ENCODE measurements at regions not wholly inside any gene's neighbourhood (a gene's known extent, or its start where the extent isn't known, plus 50 kb on each side); places are given as distances from the start of the nearest gene placed in this dataset.
A peak's percentile ranks its signal among the peaks of the same experiment; 100 is the strongest.

GRCh38 chr19:30923621-30924020 is 425.6 kb downstream of the TSHZ3 start (continued):
- TF ChIP-seq, protein P1, sequence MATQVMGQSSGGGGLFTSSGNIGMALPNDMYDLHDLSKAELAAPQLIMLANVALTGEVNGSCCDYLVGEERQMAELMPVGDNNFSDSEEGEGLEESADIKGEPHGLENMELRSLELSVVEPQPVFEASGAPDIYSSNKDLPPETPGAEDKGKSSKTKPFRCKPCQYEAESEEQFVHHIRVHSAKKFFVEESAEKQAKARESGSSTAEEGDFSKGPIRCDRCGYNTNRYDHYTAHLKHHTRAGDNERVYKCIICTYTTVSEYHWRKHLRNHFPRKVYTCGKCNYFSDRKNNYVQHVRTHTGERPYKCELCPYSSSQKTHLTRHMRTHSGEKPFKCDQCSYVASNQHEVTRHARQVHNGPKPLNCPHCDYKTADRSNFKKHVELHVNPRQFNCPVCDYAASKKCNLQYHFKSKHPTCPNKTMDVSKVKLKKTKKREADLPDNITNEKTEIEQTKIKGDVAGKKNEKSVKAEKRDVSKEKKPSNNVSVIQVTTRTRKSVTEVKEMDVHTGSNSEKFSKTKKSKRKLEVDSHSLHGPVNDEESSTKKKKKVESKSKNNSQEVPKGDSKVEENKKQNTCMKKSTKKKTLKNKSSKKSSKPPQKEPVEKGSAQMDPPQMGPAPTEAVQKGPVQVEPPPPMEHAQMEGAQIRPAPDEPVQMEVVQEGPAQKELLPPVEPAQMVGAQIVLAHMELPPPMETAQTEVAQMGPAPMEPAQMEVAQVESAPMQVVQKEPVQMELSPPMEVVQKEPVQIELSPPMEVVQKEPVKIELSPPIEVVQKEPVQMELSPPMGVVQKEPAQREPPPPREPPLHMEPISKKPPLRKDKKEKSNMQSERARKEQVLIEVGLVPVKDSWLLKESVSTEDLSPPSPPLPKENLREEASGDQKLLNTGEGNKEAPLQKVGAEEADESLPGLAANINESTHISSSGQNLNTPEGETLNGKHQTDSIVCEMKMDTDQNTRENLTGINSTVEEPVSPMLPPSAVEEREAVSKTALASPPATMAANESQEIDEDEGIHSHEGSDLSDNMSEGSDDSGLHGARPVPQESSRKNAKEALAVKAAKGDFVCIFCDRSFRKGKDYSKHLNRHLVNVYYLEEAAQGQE (IDR thresholded peaks at IDR 0.05; ENCODE audit: unreplicated experiment) = no peak

- no peak for TF ChIP-seq POLR2AphosphoS5 (IDR thresholded peaks at IDR 0.05; ENCODE audit: low read depth)
- no peak for TF ChIP-seq NANOG (IDR thresholded peaks at IDR 0.05; ENCODE audit: borderline replicate concordance)
- TF ChIP-seq, protein P1 (IDR thresholded peaks at IDR 0.05; ENCODE audit: unreplicated experiment) = no peak
- Histone ChIP-seq H3K27me3 (ENCODE audit: insufficient read depth) (no peaks in the 10 kb centered on the region), H4K20me1 (replicated peaks; ENCODE audit: insufficient read depth) (no peaks in the 10 kb centered on the region), H3K4me2 (no peak overlapping the region), H3K9me2 (ENCODE audit: insufficient read depth) (peaks cover 10% of the 10 kb centered on the region; the same call in 1 of the 2 replicates), H3K79me2 (replicated peaks; ENCODE audit: insufficient read depth) (no peaks in the 10 kb centered on the region), H2AFZ (no peak overlapping the region), H3K27ac (ENCODE audit: low read depth) (no peak overlapping the region), H3K4me3 (no peak overlapping the region), H3K36me3 (ENCODE audit: insufficient read depth) (no peaks in the 10 kb centered on the region), H3F3A (replicated peaks; ENCODE audit: low read depth) (no peaks in the 10 kb centered on the region), H3K4me1 (ENCODE audit: insufficient read depth) (no peaks in the 10 kb centered on the region)
- peaks cover 3% of the 10 kb centered on the region for H3K27me3 Mint-ChIP-seq (ENCODE audit: insufficient read depth, low read depth, poor library complexity)
- peak; percentile 37 for DNase-seq (ENCODE audit: low spot score)
- peaks cover 15% of the 10 kb centered on the region for H3K4me1 Mint-ChIP-seq
- H3K4me3 Mint-ChIP-seq = no peak overlapping the region
- ATAC-seq = peak; percentile 67
- no peaks in the 10 kb centered on the region; the same call in 2 of the 3 replicates for H3K9me3 Mint-ChIP-seq
- H3K36me3 Mint-ChIP-seq (ENCODE audit: low read depth) = no peaks in the 10 kb centered on the region; the same call in 1 of the 3 replicates
- H3K27ac Mint-ChIP-seq = no peak overlapping the region
Observed at GRCh38 chr19:30923096-30923495, 426.1 kb downstream of the TSHZ3 start.

DNA sequence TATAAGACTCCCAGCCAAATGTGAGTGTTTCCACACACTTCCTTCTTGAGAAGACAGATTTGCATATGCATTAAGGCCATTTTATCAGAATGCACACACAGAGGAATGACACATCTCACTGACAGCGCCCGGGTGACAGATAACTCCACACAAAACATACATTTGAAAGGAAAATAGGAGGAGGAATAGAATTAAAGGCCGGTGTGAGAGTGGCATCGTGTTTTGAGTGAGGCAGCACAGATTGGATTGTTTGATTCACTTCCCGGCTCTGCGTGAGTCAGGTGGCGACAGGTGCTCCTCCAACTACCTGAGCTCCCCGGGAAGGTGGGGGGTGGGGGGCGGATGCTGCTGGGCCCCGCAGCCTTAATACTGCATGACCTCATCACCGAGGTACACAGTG is 429.0 kb downstream of the TSHZ3 start:
- no peaks in the 10 kb centered on the region for H3K79me2 ChIP-seq (replicated peaks; ENCODE audit: insufficient read depth)
- H3K27me3 Mint-ChIP-seq (ENCODE audit: insufficient read depth, low read depth, poor library complexity) = peaks cover 3% of the 10 kb centered on the region
- H3F3A ChIP-seq (replicated peaks; ENCODE audit: low read depth) = no peaks in the 10 kb centered on the region
- no peaks in the 10 kb centered on the region for H3K36me3 Mint-ChIP-seq (ENCODE audit: low read depth)
- no peaks in the 10 kb centered on the region for H3K36me3 ChIP-seq (ENCODE audit: insufficient read depth)
- H3K4me1 ChIP-seq (ENCODE audit: insufficient read depth) = no peaks in the 10 kb centered on the region
- no peaks in the 10 kb centered on the region for H3K9me3 Mint-ChIP-seq
- no peak overlapping the region for H3K27ac ChIP-seq (ENCODE audit: low read depth)
- H3K27me3 ChIP-seq (ENCODE audit: insufficient read depth) = no peaks in the 10 kb centered on the region
- no peak overlapping the region for H3K4me3 Mint-ChIP-seq
- H2AFZ ChIP-seq = no peak overlapping the region
- H3K27ac Mint-ChIP-seq = no peak overlapping the region
- peaks cover 20% of the 10 kb centered on the region for H3K4me1 Mint-ChIP-seq
- no peaks in the 10 kb centered on the region for H3K9me2 ChIP-seq (ENCODE audit: insufficient read depth)
- ATAC-seq = peak; percentile 50; the same call in 2 of the 3 replicates
- no peaks in the 10 kb centered on the region for H4K20me1 ChIP-seq (replicated peaks; ENCODE audit: insufficient read depth)
- no peak overlapping the region for H3K4me2 ChIP-seq
- no peak overlapping the region for H3K4me3 ChIP-seq
- DNase-seq (ENCODE audit: low spot score) = no peak
- no peak for TF ChIP-seq EZH2 (IDR thresholded peaks at IDR 0.05; ENCODE audit: low read depth, unreplicated experiment)
- no peak for TF ChIP-seq NANOG (IDR thresholded peaks at IDR 0.05; ENCODE audit: borderline replicate concordance)
- no peak for TF ChIP-seq EZH2phosphoT487 (IDR thresholded peaks at IDR 0.05; ENCODE audit: unreplicated experiment)
- no peak for TF ChIP-seq ZNF114 (CRISPR knock-in tag; IDR thresholded peaks at IDR 0.05)
- no peak for TF ChIP-seq CTCF (conservative IDR thresholded peaks at IDR 0.05; ENCODE audit: low read depth in 2 of 2)
- TF ChIP-seq, protein P1 (IDR thresholded peaks at IDR 0.05; ENCODE audit: unreplicated experiment) = no peak
